Transverse colon (tissue), 4 donors: ENCODE measurements at regions not wholly inside any gene's neighbourhood (a gene's known extent, or its start where the extent isn't known, plus 50 kb on each side); places are given as distances from the start of the nearest gene placed in this dataset.
"Not testable (repeated sequence)": the region's sequence is repeated elsewhere in the genome, so short reads cannot be mapped to it uniquely, and the experiment has no call there.

ENCODE experiments used
- DNase-seq: peaks from one replicate; pipeline ENCODE4 v3.0.0-alpha.2; 2019
- H3K27ac ChIP-seq, 4 donors: fragments of 200-600 bp; sonication (generic); 2 replicates each; pipeline ENCODE4 v1.5.1; 2016 to 2018; ENCODE audit warnings: inconsistent platforms in 4 of 4
- H3K27me3 ChIP-seq: fragments of 200-600 bp; sonication (generic); 2 replicates; pipeline ENCODE4 v1.5.1; 2017; ENCODE audit warnings: inconsistent platforms
- H3K36me3 ChIP-seq, 4 donors: fragments of 200-600 bp; sonication (generic); 2 replicates each; pipeline ENCODE4 v1.5.1; 2017 to 2019; ENCODE audit warnings: inconsistent platforms in 4 of 4
- H3K4me1 ChIP-seq, 4 donors: fragments of 200-600 bp; sonication (generic); 2 replicates each; pipeline ENCODE4 v1.5.1; 2017 to 2020; ENCODE audit warnings: inconsistent platforms in 4 of 4
- H3K4me3 ChIP-seq, 4 donors: fragments of 200-600 bp; sonication (generic); 1 replicate in 1 of 4; 2 replicates in 3 of 4; pipeline versions ENCODE4 v1.5.1 to v1.6.1; 2017 to 2019; ENCODE audit warnings: inconsistent platforms in 4 of 4
- H3K9me3 ChIP-seq, 2 donors: fragments of 200-600 bp; sonication (generic); 2 replicates each; pipeline ENCODE4 v1.5.1; 2017 to 2019; ENCODE audit warnings: inconsistent platforms in 2 of 2
- CTCF ChIP-seq, 5 experiments: fragments of 200-600 bp in 3 of 5; fragments of 450-650 bp in 2 of 5; sonication (generic) in 3 of 5; IDR thresholded peaks; 1 replicate in 2 of 5; 2 replicates in 3 of 5; pipeline ENCODE4 v1.5.1; 2016 to 2017; ENCODE audit warnings: antibody characterized with exemption in 5 of 5, inconsistent platforms in 3 of 5, mild to moderate bottlenecking in 2 of 5, moderate library complexity in 1 of 5
- EP300 ChIP-seq: sonication (generic); formaldehyde crosslinking; IDR thresholded peaks from one replicate; pipeline ENCODE4 v1.6.1; 2017; ENCODE audit warnings: antibody characterized with exemption, low read depth
- POLR2A ChIP-seq: fragments of 450-650 bp; IDR thresholded peaks from one replicate; pipeline ENCODE4 v1.6.1; 2016; ENCODE audit warnings: antibody characterized with exemption, mild to moderate bottlenecking, moderate library complexity
- POLR2AphosphoS5 ChIP-seq, 3 donors: sonication (generic); formaldehyde crosslinking; IDR thresholded peaks; one replicate each; pipeline ENCODE4 v1.6.1; 2016; ENCODE audit warnings: antibody characterized with exemption in 3 of 3
- WGBS, 2 donors: methylation state at CpG; one replicate each; pipeline ENCODE4 v1.1.5; 2018; ENCODE audit warnings: low coverage in 1 of 2; 5-methylcytosine and 5-hydroxymethylcytosine counted together
- in situ Hi-C, 4 donors: fragments of 200-750 bp; cut with MboI; loops; one replicate each; pipeline versions ENCODE4 v1.15.0 to v1.15.1; 2017; ENCODE audit warnings: low sequenced_read_pairs in 3 of 4, low pct_ligation_motif_present in 1 of 4, low pct_unique_long_range_greater_than_20kb in 1 of 4
- intact Hi-C: fragments of 100-400 bp; cut with DNase I; formaldehyde crosslinking; loops from one replicate; pipeline ENCODE4 v1.15.1; 2023; ENCODE audit warnings: low total_unique reads

- in situ Hi-C loops, result no loop called here
- 60 to 74% methylated on average over 1 of the region's 1 CpG for WGBS, 2 donors
- Histone ChIP-seq H3K4me1 (no peaks in the 10 kb centered on the region), H3K4me3 (no peak overlapping the region), H3K27ac (no peak overlapping the region), H3K9me3 (no peaks in the 10 kb centered on the region), H3K36me3 (no peaks in the 10 kb centered on the region), H3K27me3 (no peaks in the 10 kb centered on the region)
- TF ChIP-seq POLR2A (no peak), CTCF (IDR thresholded peaks at IDR 0.05) (no peak), POLR2AphosphoS5 (IDR thresholded peaks at IDR 0.05) (no peak), EP300 (no peak)
- intact Hi-C loops, result no loop called here
- no peak for DNase-seq
These were observed 69.3 kb upstream of the WARS2 start for GRCh38 chr1:119209596-119210295.

GRCh38 chr1:119210296-119210649, 69.8 kb upstream of the WARS2 start:
- in situ Hi-C loops, result no loop called here
- Histone ChIP-seq H3K4me3 (no peak overlapping the region), H3K27me3 (no peaks in the 10 kb centered on the region), H3K4me1 (no peaks in the 10 kb centered on the region), H3K36me3 (no peaks in the 10 kb centered on the region), H3K27ac (no peak overlapping the region), H3K9me3 (no peaks in the 10 kb centered on the region)
- DNase-seq, result no peak
- intact Hi-C loops, result no loop called here
- WGBS, 2 donors, result 100% methylated on average over 1 of the region's 1 CpG
- TF ChIP-seq POLR2AphosphoS5 (IDR thresholded peaks at IDR 0.05) (no peak), POLR2A (no peak), EP300 (no peak), CTCF (IDR thresholded peaks at IDR 0.05) (no peak)

- H3K4me3 ChIP-seq, intact Hi-C loops, H3K36me3 ChIP-seq, H3K27ac ChIP-seq, H3K27me3 ChIP-seq, H3K4me1 ChIP-seq, in situ Hi-C loops, DNase-seq, H3K9me3 ChIP-seq: not testable (repeated sequence)
- 78 to 96% methylated on average over 1 of the region's 1 CpG for WGBS, 2 donors
These were observed 72.8 kb upstream of the WARS2 start for GRCh38 chr1:119213213-119213612.

- intact Hi-C loops, in situ Hi-C loops: not testable (repeated sequence)
- 94% methylated on average over 6 of the region's 6 CpGs; no CpG with 5 or more reads in 1 of the 2 donors for WGBS, 2 donors
These were observed 74.5 kb upstream of the WARS2 start for GRCh38 chr1:119214961-119215360.

GRCh38 chr1:119217309-119217828, 76.9 kb upstream of the WARS2 start:
- H3K27ac ChIP-seq, result no peak overlapping the region
- H3K4me1 ChIP-seq, result no peaks in the 10 kb centered on the region
- in situ Hi-C loops, result no loop called here
- intact Hi-C loops, result no loop called here
- TF ChIP-seq CTCF (IDR thresholded peaks at IDR 0.05), result no peak
- no peak for TF ChIP-seq POLR2AphosphoS5 (IDR thresholded peaks at IDR 0.05)
- TF ChIP-seq POLR2A, result no peak
- TF ChIP-seq EP300, result no peak
- no peaks in the 10 kb centered on the region for H3K9me3 ChIP-seq
- no peak for DNase-seq
- H3K4me3 ChIP-seq, result no peak overlapping the region
- H3K36me3 ChIP-seq, result no peaks in the 10 kb centered on the region
- H3K27me3 ChIP-seq, result no peaks in the 10 kb centered on the region

More at GRCh38 chr1:119214961-119215360, 74.5 kb upstream of the WARS2 start:
- not testable (repeated sequence) for H3K4me1 ChIP-seq, H3K4me3 ChIP-seq, DNase-seq, H3K9me3 ChIP-seq, H3K36me3 ChIP-seq, H3K27me3 ChIP-seq, H3K27ac ChIP-seq
